ENCODE measurements at regions not wholly inside any gene's neighbourhood (a gene's known extent, or its start where the extent isn't known, plus 50 kb on each side); places are given as distances from the start of the nearest gene placed in this dataset.

- DNase-seq (no peak), ATAC-seq (ENCODE audit: poor library complexity) (no peak)
- Histone ChIP-seq H3K27ac (ENCODE audit: low read depth in 1 of 2, low read length in 2 of 2) (no peak overlapping the region), H3K4me3 (ENCODE audit: low read length) (no peak overlapping the region), H3K9me3 (ENCODE audit: control insufficient read depth in 1 of 2, insufficient read depth in 1 of 2, low read length in 2 of 2) (peaks cover 0 to 5% of the 10 kb centered on the region in 2 experiments), H3K4me1 (ENCODE audit: insufficient read depth, low read length) (no peaks in the 10 kb centered on the region), H3K36me3 (ENCODE audit: insufficient read depth, low read length) (no peaks in the 10 kb centered on the region), H3K27me3 (ENCODE audit: control insufficient read depth in 1 of 2, insufficient read depth in 2 of 2, low read length in 2 of 2) (no peaks in the 10 kb centered on the region)
- no peaks in the 10 kb centered on the region for H3K36me3 Mint-ChIP-seq (ENCODE audit: low read depth)
- intact Hi-C loops (cut with DNase I, micrococcal nuclease), result no loop called here
- no peak for TF ChIP-seq CTCF (IDR thresholded peaks at IDR 0.05)
- H3K27ac Mint-ChIP-seq, result no peak overlapping the region
- H3K4me1 Mint-ChIP-seq (ENCODE audit: low read depth), result no peaks in the 10 kb centered on the region
- POLR2A ChIA-PET, result no interaction called here
- no peak overlapping the region for H3K4me3 Mint-ChIP-seq
- H3K9me3 Mint-ChIP-seq, result peaks cover 5% of the 10 kb centered on the region
- no peaks in the 10 kb centered on the region for H3K27me3 Mint-ChIP-seq
- CTCF ChIA-PET, result no interaction called here
These were observed 508.6 kb downstream of the RAB28 start for GRCh38 chr4:12975511-12975910.

GRCh38 chr4:12973522-12973921 is 510.6 kb downstream of the RAB28 start:
- Mint-ChIP-seq H3K27ac (no peak overlapping the region), H3K4me1 (ENCODE audit: low read depth) (no peaks in the 10 kb centered on the region), H3K36me3 (ENCODE audit: low read depth) (no peaks in the 10 kb centered on the region), H3K4me3 (no peak overlapping the region), H3K9me3 (peaks cover 4% of the 10 kb centered on the region), H3K27me3 (no peaks in the 10 kb centered on the region)
- no peak for ATAC-seq (ENCODE audit: poor library complexity)
- intact Hi-C loops (cut with DNase I, micrococcal nuclease), result no loop called here
- no peak for TF ChIP-seq CTCF (IDR thresholded peaks at IDR 0.05)
- Histone ChIP-seq H3K9me3 (ENCODE audit: control insufficient read depth in 1 of 2, insufficient read depth in 1 of 2, low read length in 2 of 2) (peaks cover 0 to 4% of the 10 kb centered on the region in 2 experiments), H3K4me1 (ENCODE audit: insufficient read depth, low read length) (no peaks in the 10 kb centered on the region), H3K27ac (ENCODE audit: low read depth in 1 of 2, low read length in 2 of 2) (no peak overlapping the region), H3K36me3 (ENCODE audit: insufficient read depth, low read length) (no peaks in the 10 kb centered on the region), H3K27me3 (ENCODE audit: control insufficient read depth in 1 of 2, insufficient read depth in 2 of 2, low read length in 2 of 2) (no peaks in the 10 kb centered on the region), H3K4me3 (ENCODE audit: low read length) (no peak overlapping the region)
- DNase-seq, result no peak
- ChIA-PET CTCF (no interaction called here), POLR2A (no interaction called here)

- H3K4me1 Mint-ChIP-seq (ENCODE audit: low read depth), result no peaks in the 10 kb centered on the region
- Histone ChIP-seq H3K4me1 (ENCODE audit: insufficient read depth, low read length) (no peaks in the 10 kb centered on the region), H3K9me3 (ENCODE audit: control insufficient read depth in 1 of 2, insufficient read depth in 1 of 2, low read length in 2 of 2) (peaks cover 0 to 4% of the 10 kb centered on the region in 2 experiments), H3K36me3 (ENCODE audit: insufficient read depth, low read length) (no peaks in the 10 kb centered on the region), H3K27me3 (ENCODE audit: control insufficient read depth in 1 of 2, insufficient read depth in 2 of 2, low read length in 2 of 2) (no peaks in the 10 kb centered on the region), H3K27ac (ENCODE audit: low read depth in 1 of 2, low read length in 2 of 2) (no peak overlapping the region), H3K4me3 (ENCODE audit: low read length) (no peak overlapping the region)
- H3K9me3 Mint-ChIP-seq, result peaks cover 3% of the 10 kb centered on the region
- no peaks in the 10 kb centered on the region for H3K27me3 Mint-ChIP-seq
- CTCF ChIA-PET, result interaction anchor here (0.9 kb wide), 1 partner anchor 9 kb away, joined by 3 read pairs; no protein-coding TSS in a partner anchor
- DNase-seq (no peak), ATAC-seq (ENCODE audit: poor library complexity) (no peak)
- H3K4me3 Mint-ChIP-seq, result no peak overlapping the region
- no peak overlapping the region for H3K27ac Mint-ChIP-seq
- H3K36me3 Mint-ChIP-seq (ENCODE audit: low read depth), result no peaks in the 10 kb centered on the region
- POLR2A ChIA-PET, result no interaction called here
- TF ChIP-seq CTCF (IDR thresholded peaks at IDR 0.05), result no peak
- intact Hi-C loops (cut with DNase I, micrococcal nuclease), result no loop called here
These were observed 515.8 kb downstream of the RAB28 start for GRCh38 chr4:12968345-12968744.
